Keratinocyte (primary cell): ENCODE measurements at regions not wholly inside any gene's neighbourhood (a gene's known extent, or its start where the extent isn't known, plus 50 kb on each side); places are given as distances from the start of the nearest gene placed in this dataset.

Experiments
- DNase-seq: peaks from one replicate; pipeline ENCODE4 v3.0.0-alpha.2; 2011; ENCODE audit warnings: low read depth, missing footprints, low spot score
- FAIRE-seq: peaks from 2 replicates; lab custom pipeline; 2011; peaks lifted over from hg19 to GRCh38; lab: Jason Lieb, UNC
- H2AFZ ChIP-seq: 2 replicates; pipeline ENCODE4 v1.6.0; 2012; ENCODE audit warnings: low read length, control low read depth, inconsistent platforms; ENCODE audit not compliant: control insufficient read depth
- H3K27ac ChIP-seq: 2 replicates; pipeline ENCODE4 v1.5.1; 2011; ENCODE audit warnings: low read length; ENCODE audit not compliant: control insufficient read depth, insufficient read depth
- H3K27me3 ChIP-seq: 3 replicates; pipeline ENCODE4 v1.6.0; 2011; ENCODE audit warnings: low read length; ENCODE audit not compliant: control insufficient read depth, insufficient read depth; ENCODE audit errors: extremely low read depth
- H3K36me3 ChIP-seq, 2 experiments: 2 replicates in 1 of 2; 3 replicates in 1 of 2; pipeline ENCODE4 v1.5.1; 2011; ENCODE audit warnings: low read length in 2 of 2, mild to moderate bottlenecking in 1 of 2; ENCODE audit not compliant: control insufficient read depth in 2 of 2, insufficient read depth in 2 of 2; ENCODE audit errors: extremely low read depth in 1 of 2
- H3K4me1 ChIP-seq: 3 replicates; pipeline ENCODE4 v1.5.1; 2011; ENCODE audit warnings: low read length; ENCODE audit not compliant: control insufficient read depth, insufficient read depth; ENCODE audit errors: extremely low read depth
- H3K4me2 ChIP-seq: 3 replicates; pipeline ENCODE4 v1.6.0; 2011; ENCODE audit warnings: low read depth, low read length; ENCODE audit not compliant: control insufficient read depth, insufficient read depth; ENCODE audit errors: extremely low read depth
- H3K4me3 ChIP-seq, 3 experiments: fragments of 200-600 bp in 1 of 3; sonication (generic) in 1 of 3; 2 replicates in 2 of 3; 3 replicates in 1 of 3; pipeline ENCODE4 v1.5.1; 2011 to 2016; ENCODE audit warnings: low read length in 3 of 3, mild to moderate bottlenecking in 3 of 3, control low read depth in 2 of 3, inconsistent platforms in 1 of 3, low read depth in 1 of 3, mixed read lengths in 1 of 3, mixed run types in 1 of 3, moderate library complexity in 1 of 3; ENCODE audit not compliant: control insufficient read depth in 2 of 3, insufficient read depth in 2 of 3; ENCODE audit errors: extremely low read depth in 1 of 3
- H3K79me2 ChIP-seq: 2 replicates; pipeline ENCODE4 v1.6.0; 2012; ENCODE audit warnings: low read length; ENCODE audit not compliant: control insufficient read depth, insufficient read depth
- H3K9ac ChIP-seq: 3 replicates; pipeline ENCODE4 v1.6.0; 2011; ENCODE audit warnings: low read length; ENCODE audit not compliant: control insufficient read depth, insufficient read depth; ENCODE audit errors: extremely low read depth
- H3K9me1 ChIP-seq: 3 replicates; pipeline ENCODE4 v1.6.0; 2011; ENCODE audit warnings: low read length; ENCODE audit not compliant: control insufficient read depth, insufficient read depth; ENCODE audit errors: extremely low read depth
- H3K9me3 ChIP-seq: 2 replicates; pipeline ENCODE4 v1.5.1; 2012; ENCODE audit warnings: low read depth, low read length; ENCODE audit not compliant: control insufficient read depth
- H4K20me1 ChIP-seq: 3 replicates; pipeline ENCODE4 v1.6.0; 2011; ENCODE audit warnings: low read length; ENCODE audit not compliant: control insufficient read depth, insufficient read depth; ENCODE audit errors: extremely low read depth
- EZH2 ChIP-seq: IDR thresholded peaks from one replicate; pipeline ENCODE4 v1.6.1; 2012; ENCODE audit warnings: inconsistent platforms, mild to moderate bottlenecking, low read length, moderate library complexity
- dilution Hi-C: fragments of 300-500 bp; cut with MboI; formaldehyde crosslinking; loops from one replicate; pipeline ENCODE4 v1.7.0; 2020; ENCODE audit warnings: low sequenced_read_pairs; ENCODE audit not compliant: extremely low pct_ligation_motif_present
- TF ChIP-seq, protein P1 (sequence below), 3 experiments: IDR thresholded peaks in 1 of 3; conservative IDR thresholded peaks in 1 of 3; optimal IDR thresholded peaks in 1 of 3; 2 replicates in 2 of 3; 3 replicates in 1 of 3; pipeline versions ENCODE3 to v1.5.1; 2011; ENCODE audit warnings: low read length in 3 of 3, mild to moderate bottlenecking in 3 of 3, moderate library complexity in 2 of 3, control low read depth in 1 of 3, inconsistent platforms in 1 of 3; ENCODE audit not compliant: insufficient read depth in 2 of 3; ENCODE audit errors: extremely low read depth in 1 of 3

DNA sequence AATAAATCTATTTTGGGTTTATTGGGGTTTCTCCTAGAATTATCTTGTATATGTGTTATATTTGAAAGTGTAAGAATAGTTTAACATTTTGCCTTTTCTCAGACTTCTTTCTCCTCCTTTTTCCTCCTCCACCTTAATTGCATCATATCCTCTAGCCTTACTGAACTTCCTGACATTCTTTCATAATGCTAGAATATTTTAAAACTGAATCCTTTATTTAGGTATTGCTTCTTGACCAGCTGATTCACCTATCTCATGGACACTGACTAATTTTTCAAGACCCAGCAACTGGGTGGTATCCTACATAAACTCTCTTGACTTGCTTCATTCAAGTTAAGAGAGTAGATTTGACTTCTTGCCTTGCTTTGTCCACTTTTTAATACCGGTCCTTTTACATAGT lies 1508.9 kb downstream of the STIM2 start:
- no peaks in the 10 kb centered on the region for H3K27me3 ChIP-seq
- no peak overlapping the region for H3K4me2 ChIP-seq
- TF ChIP-seq EZH2 = no peak
- TF ChIP-seq, protein P1, sequence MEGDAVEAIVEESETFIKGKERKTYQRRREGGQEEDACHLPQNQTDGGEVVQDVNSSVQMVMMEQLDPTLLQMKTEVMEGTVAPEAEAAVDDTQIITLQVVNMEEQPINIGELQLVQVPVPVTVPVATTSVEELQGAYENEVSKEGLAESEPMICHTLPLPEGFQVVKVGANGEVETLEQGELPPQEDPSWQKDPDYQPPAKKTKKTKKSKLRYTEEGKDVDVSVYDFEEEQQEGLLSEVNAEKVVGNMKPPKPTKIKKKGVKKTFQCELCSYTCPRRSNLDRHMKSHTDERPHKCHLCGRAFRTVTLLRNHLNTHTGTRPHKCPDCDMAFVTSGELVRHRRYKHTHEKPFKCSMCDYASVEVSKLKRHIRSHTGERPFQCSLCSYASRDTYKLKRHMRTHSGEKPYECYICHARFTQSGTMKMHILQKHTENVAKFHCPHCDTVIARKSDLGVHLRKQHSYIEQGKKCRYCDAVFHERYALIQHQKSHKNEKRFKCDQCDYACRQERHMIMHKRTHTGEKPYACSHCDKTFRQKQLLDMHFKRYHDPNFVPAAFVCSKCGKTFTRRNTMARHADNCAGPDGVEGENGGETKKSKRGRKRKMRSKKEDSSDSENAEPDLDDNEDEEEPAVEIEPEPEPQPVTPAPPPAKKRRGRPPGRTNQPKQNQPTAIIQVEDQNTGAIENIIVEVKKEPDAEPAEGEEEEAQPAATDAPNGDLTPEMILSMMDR (optimal IDR thresholded peaks at IDR 0.05 in 1 of 3, IDR thresholded peaks at IDR 0.05 in 1 of 3, conservative IDR thresholded peaks at IDR 0.05 in 1 of 3; ENCODE audit: extremely low read depth in 1 of 3, insufficient read depth in 2 of 3, low read length in 3 of 3) = no peak
- no peak overlapping the region for H3K4me3 ChIP-seq
- no peaks in the 10 kb centered on the region for H3K79me2 ChIP-seq
- no peak for DNase-seq
- no peaks in the 10 kb centered on the region for H3K9me1 ChIP-seq
- peaks cover 8% of the 10 kb centered on the region for H3K4me1 ChIP-seq
- peak overlapping the region; percentile 20 for H2AFZ ChIP-seq
- no peaks in the 10 kb centered on the region for H3K36me3 ChIP-seq
- FAIRE-seq = no peak
- H3K9ac ChIP-seq = no peak overlapping the region
- no peaks in the 10 kb centered on the region for H4K20me1 ChIP-seq
- dilution Hi-C loops = no loop called here
- no peaks in the 10 kb centered on the region for H3K9me3 ChIP-seq
- H3K27ac ChIP-seq = peak overlapping the region; percentile 58

DNA sequence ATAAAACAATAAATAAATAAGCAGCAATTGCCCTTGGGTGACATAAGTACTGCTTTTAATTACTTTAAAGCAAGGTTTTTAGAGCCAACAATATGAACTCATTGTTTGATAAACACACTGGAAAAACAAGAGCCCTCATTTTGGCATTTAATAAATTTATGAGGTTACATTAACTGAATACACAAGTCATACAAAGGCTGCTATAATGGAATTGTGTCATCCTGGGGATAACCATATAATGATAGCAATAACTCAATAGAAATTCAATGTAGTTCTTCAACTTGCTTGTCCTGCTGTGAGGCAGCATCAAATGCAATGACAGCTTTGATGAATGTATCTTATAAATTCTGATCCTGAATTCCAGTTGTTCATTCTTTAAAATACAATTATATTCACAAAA lies 1512.5 kb downstream of the STIM2 start:
- H3K4me1 ChIP-seq = peaks cover 4% of the 10 kb centered on the region
- FAIRE-seq (no peak), DNase-seq (no peak)
- H3K9me3 ChIP-seq = no peaks in the 10 kb centered on the region
- no peak for TF ChIP-seq EZH2
- dilution Hi-C loops = no loop called here
- no peak overlapping the region for H3K9ac ChIP-seq
- peak overlapping the region; percentile 82 for H3K27ac ChIP-seq
- H3K27me3 ChIP-seq = no peaks in the 10 kb centered on the region
- no peak overlapping the region for H3K4me2 ChIP-seq
- no peak overlapping the region for H2AFZ ChIP-seq
- H4K20me1 ChIP-seq = no peaks in the 10 kb centered on the region
- no peaks in the 10 kb centered on the region for H3K79me2 ChIP-seq
- H3K36me3 ChIP-seq = no peaks in the 10 kb centered on the region
- H3K9me1 ChIP-seq = no peaks in the 10 kb centered on the region
- no peak overlapping the region for H3K4me3 ChIP-seq

DNA sequence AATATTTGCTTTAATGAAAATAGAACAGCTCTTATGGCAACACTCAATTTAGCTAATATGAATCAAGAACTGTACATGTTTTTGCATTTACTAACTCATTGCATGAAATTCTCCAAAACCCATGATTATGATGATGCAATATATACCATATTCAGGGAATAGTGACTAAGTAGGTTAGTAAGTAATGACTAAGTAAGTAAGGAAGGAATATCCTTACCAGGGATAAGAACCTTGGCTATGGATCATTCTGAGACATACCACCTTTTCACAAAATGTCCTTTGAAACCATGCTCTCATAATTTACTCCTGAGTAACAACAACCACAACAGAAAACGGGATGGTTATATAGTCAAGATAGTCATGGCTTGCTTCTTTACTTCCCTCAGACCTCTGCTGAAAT lies 1513.0 kb downstream of the STIM2 start:
- H3K79me2 ChIP-seq = no peaks in the 10 kb centered on the region
- H4K20me1 ChIP-seq = no peaks in the 10 kb centered on the region
- no peak overlapping the region for H3K9ac ChIP-seq
- H3K27ac ChIP-seq = peak overlapping the region; percentile 82
- no peaks in the 10 kb centered on the region for H3K9me3 ChIP-seq
- peaks cover 4% of the 10 kb centered on the region for H3K4me1 ChIP-seq
- no peaks in the 10 kb centered on the region for H3K9me1 ChIP-seq
- peak; percentile 26 for DNase-seq
- no peak for FAIRE-seq
- H3K4me2 ChIP-seq = peak overlapping the region; percentile 42
- H3K36me3 ChIP-seq = no peaks in the 10 kb centered on the region
- H3K4me3 ChIP-seq = peak overlapping the region in 1 of 3 experiments; percentile 29
- TF ChIP-seq, protein P1 (optimal IDR thresholded peaks at IDR 0.05 in 1 of 3, IDR thresholded peaks at IDR 0.05 in 1 of 3, conservative IDR thresholded peaks at IDR 0.05 in 1 of 3; ENCODE audit: extremely low read depth in 1 of 3, insufficient read depth in 2 of 3, low read length in 3 of 3) = no peak
- TF ChIP-seq EZH2 = no peak
- H2AFZ ChIP-seq = peak overlapping the region; percentile 56
- H3K27me3 ChIP-seq = no peaks in the 10 kb centered on the region
- dilution Hi-C loops = no loop called here
